ENCODE measurements at regions not wholly inside any gene's neighbourhood (a gene's known extent, or its start where the extent isn't known, plus 50 kb on each side); places are given as distances from the start of the nearest gene placed in this dataset.

GRCh38 chr11:80163441-80163840 lies 722.6 kb upstream of the TENM4 start:
- DNase-seq = no peak

- no peak for DNase-seq
Measured at GRCh38 chr11:80163011-80163410, 722.2 kb upstream of the TENM4 start.

GRCh38 chr11:80162387-80162786 lies 721.6 kb upstream of the TENM4 start:
- no peak for DNase-seq

GRCh38 chr11:80157447-80157846 lies 716.6 kb upstream of the TENM4 start:
- no peak for DNase-seq

- no peak for DNase-seq
Measured at GRCh38 chr11:80156062-80156461, 715.2 kb upstream of the TENM4 start.

- no peak for DNase-seq
Measured at GRCh38 chr11:80155412-80156017, 714.7 kb upstream of the TENM4 start.

- no peak for DNase-seq
Measured at GRCh38 chr11:80146232-80146631, 705.4 kb upstream of the TENM4 start.

- no peak for DNase-seq
Measured at GRCh38 chr11:80144897-80145594, 704.2 kb upstream of the TENM4 start.

- no peak for DNase-seq
Measured at GRCh38 chr11:80136991-80137390, 696.2 kb upstream of the TENM4 start.

GRCh38 chr11:80129396-80129795 lies 688.6 kb upstream of the TENM4 start:
- DNase-seq = no peak

GRCh38 chr11:80122211-80122610 lies 681.4 kb upstream of the TENM4 start:
- no peak for DNase-seq

- DNase-seq = no peak
Measured at GRCh38 chr11:80118073-80118472, 677.2 kb upstream of the TENM4 start.

GRCh38 chr11:80116796-80117195 lies 676.0 kb upstream of the TENM4 start:
- DNase-seq = no peak

GRCh38 chr11:80109652-80110051 lies 668.8 kb upstream of the TENM4 start:
- no peak for DNase-seq

- DNase-seq = no peak
Measured at GRCh38 chr11:80109031-80109430, 668.2 kb upstream of the TENM4 start.

GRCh38 chr11:80107415-80107814 lies 666.6 kb upstream of the TENM4 start:
- DNase-seq = no peak

- no peak for DNase-seq
Measured at GRCh38 chr11:80104191-80104590, 663.4 kb upstream of the TENM4 start.

- DNase-seq = no peak
Measured at GRCh38 chr11:80103142-80103859, 662.5 kb upstream of the TENM4 start.

- no peak for DNase-seq
Measured at GRCh38 chr11:80097146-80097545, 656.3 kb upstream of the TENM4 start.

GRCh38 chr11:80096736-80097135 lies 655.9 kb upstream of the TENM4 start:
- DNase-seq = no peak

GRCh38 chr11:80086496-80087055 lies 645.7 kb upstream of the TENM4 start:
- DNase-seq = no peak

- DNase-seq = no peak
Measured at GRCh38 chr11:80085563-80085962, 644.7 kb upstream of the TENM4 start.

GRCh38 chr11:80084608-80085007 lies 643.8 kb upstream of the TENM4 start:
- no peak for DNase-seq

GRCh38 chr11:80083531-80083951 lies 642.7 kb upstream of the TENM4 start:
- no peak for DNase-seq

Measured in activated CD4-positive, alpha-beta T cell treated with anti-CD3 and anti-CD28 coated beads, Interleukin-2, amount 50 U/mL, for 1 hour (primary cell).